ENCODE measurements at regions not wholly inside any gene's neighbourhood (a gene's known extent, or its start where the extent isn't known, plus 50 kb on each side); places are given as distances from the start of the nearest gene placed in this dataset.

GRCh38 chrX:9227276-9227675, 193.3 kb upstream of the FAM9B start:
- CTCF ChIA-PET = interaction anchor here (0.6 kb wide), 1 partner anchor 71 kb away, joined by 4 read pairs; no protein-coding TSS in a partner anchor
- no TSS peak for BruUV-seq (replicated peaks)
- Histone ChIP-seq H4K91ac (ENCODE audit: insufficient read depth, low read depth, low read length) (no peak overlapping the region), H3K9me3 (ENCODE audit: control insufficient read depth, insufficient read depth, low read length) (peaks cover 6% of the 10 kb centered on the region), H3K27me3 (ENCODE audit: control insufficient read depth, insufficient read depth, low read length) (no peaks in the 10 kb centered on the region), H2AK5ac (ENCODE audit: low read depth, low read length) (no peak overlapping the region), H3K4me1 (ENCODE audit: control insufficient read depth, insufficient read depth, low read length) (no peaks in the 10 kb centered on the region), H2AK9ac (replicated peaks; ENCODE audit: low read depth, low read length, poor library complexity) (no peak overlapping the region), H4K8ac (ENCODE audit: low read depth in 2 of 2, low read length in 2 of 2) (no peak overlapping the region), H2BK15ac (ENCODE audit: low read depth, low read length) (no peak overlapping the region), H3K36me3 (ENCODE audit: control insufficient read depth, insufficient read depth, low read length) (no peaks in the 10 kb centered on the region), H3K4me3 (ENCODE audit: insufficient read depth, low read depth, low read length) (no peak overlapping the region), H3K14ac (replicated peaks; ENCODE audit: low read depth, low read length) (no peak overlapping the region), H3K56ac (ENCODE audit: extremely low read depth, insufficient read depth, low read length) (no peak overlapping the region), H3K4me2 (ENCODE audit: low read depth, low read length) (no peak overlapping the region), H3K27ac (ENCODE audit: insufficient read depth, low read length) (no peak overlapping the region), H3K79me1 (ENCODE audit: low read depth in 1 of 2, low read length in 2 of 2) (no peaks in the 10 kb centered on the region), H3K4ac (ENCODE audit: low read depth, low read length) (no peak overlapping the region), H3K9me1 (ENCODE audit: insufficient read depth, low read length) (no peaks in the 10 kb centered on the region), H3K23ac (ENCODE audit: low read depth, low read length) (no peak overlapping the region), H3K18ac (ENCODE audit: low read depth, low read length) (no peak overlapping the region), H2BK120ac (ENCODE audit: low read depth, low read length) (no peak overlapping the region), H3K9ac (ENCODE audit: low read depth, low read length) (no peak overlapping the region), H4K5ac (ENCODE audit: low read depth, low read length) (no peak overlapping the region), H2BK20ac (ENCODE audit: low read depth, low read length) (no peak overlapping the region), H2BK5ac (ENCODE audit: low read depth, low read length, poor library complexity, severe bottlenecking) (no peak overlapping the region), H4K20me1 (ENCODE audit: insufficient read depth, low read length) (no peaks in the 10 kb centered on the region), H2AFZ (replicated peaks; ENCODE audit: low read length, poor library complexity) (no peak overlapping the region)
- intact Hi-C loops (cut with micrococcal nuclease) (no loop called here), in situ Hi-C loops (cut with MboI; ENCODE audit: low sequenced_read_pairs) (no loop called here), dilution Hi-C loops (cut with HindIII; ENCODE audit: low sequenced_read_pairs, unreplicated experiment) (no loop called here)
- WGBS, 2 experiments (ENCODE audit: extremely low coverage in 2 of 2, insufficient read length in 1 of 2) = no CpG with 5 or more reads among the region's 6 CpGs
- no peak for TF ChIP-seq RAD21 (IDR thresholded peaks at IDR 0.05; ENCODE audit: low read length)
- no peak for TF ChIP-seq POLR2A (IDR thresholded peaks at IDR 0.05; ENCODE audit: low read depth, low read length)
- TF ChIP-seq RFX5 (IDR thresholded peaks at IDR 0.05; ENCODE audit: low read depth, low read length) = no peak
- TF ChIP-seq BHLHE40 (IDR thresholded peaks at IDR 0.05; ENCODE audit: low read depth, low read length) = no peak
- TF ChIP-seq ELK1 (IDR thresholded peaks at IDR 0.05; ENCODE audit: borderline replicate concordance, low read depth, low read length) = no peak
- no peak for TF ChIP-seq USF2 (IDR thresholded peaks at IDR 0.05; ENCODE audit: low read depth, low read length)
- no peak for TF ChIP-seq SMC3 (IDR thresholded peaks at IDR 0.05; ENCODE audit: low read depth, low read length)
- TF ChIP-seq CHD1 (IDR thresholded peaks at IDR 0.05; ENCODE audit: low read depth, low read length) = no peak
- TF ChIP-seq CTCF (conservative IDR thresholded peaks at IDR 0.05; ENCODE audit: low read depth, low read length) = no peak
- TF ChIP-seq FOS (IDR thresholded peaks at IDR 0.05; ENCODE audit: low read depth, low read length) = no peak
- TF ChIP-seq NFE2L2 (IDR thresholded peaks at IDR 0.05; ENCODE audit: low read depth, low read length) = no peak
- TF ChIP-seq RCOR1 (IDR thresholded peaks at IDR 0.05; ENCODE audit: insufficient replicate concordance, low read length) = no peak
- no peak for TF ChIP-seq MAZ (IDR thresholded peaks at IDR 0.05; ENCODE audit: borderline replicate concordance, low read depth, low read length)
- TF ChIP-seq MXI1 (IDR thresholded peaks at IDR 0.05; ENCODE audit: borderline replicate concordance, low read depth, low read length) = no peak
- no peak for TF ChIP-seq CEBPB (IDR thresholded peaks at IDR 0.05; ENCODE audit: low read depth, low read length)
- TF ChIP-seq MAFK (IDR thresholded peaks at IDR 0.05; ENCODE audit: low read depth, low read length) = no peak
- ATAC-seq (ENCODE audit: low read depth) (no peak), DNase-seq (peak; percentile 5)
- POLR2A ChIA-PET (ENCODE audit: unreplicated experiment) = no interaction called here

Measured in IMR-90 (cell line).